Suprapubic skin (tissue), 4 donors: ENCODE measurements at regions not wholly inside any gene's neighbourhood (a gene's known extent, or its start where the extent isn't known, plus 50 kb on each side); places are given as distances from the start of the nearest gene placed in this dataset.

Experiments used
- EP300 ChIP-seq: sonication (generic); formaldehyde crosslinking; IDR thresholded peaks from one replicate; pipeline ENCODE4 v1.6.1; 2017; ENCODE audit warnings: antibody characterized with exemption
- POLR2A ChIP-seq, 2 donors: fragments of 450-650 bp; IDR thresholded peaks; one replicate each; pipeline ENCODE4 v1.6.1; 2017; ENCODE audit warnings: antibody characterized with exemption in 2 of 2, mild to moderate bottlenecking in 2 of 2, moderate library complexity in 2 of 2
- POLR2AphosphoS5 ChIP-seq, 3 donors: sonication (generic); formaldehyde crosslinking; IDR thresholded peaks; one replicate each; pipeline ENCODE4 v1.6.1; 2017; ENCODE audit warnings: antibody characterized with exemption in 3 of 3
- TF ChIP-seq, protein P1 (sequence below), 2 donors: fragments of 200-600 bp in 1 of 2; fragments of 450-650 bp in 1 of 2; sonication (generic) in 1 of 2; IDR thresholded peaks; one replicate each; pipeline ENCODE4 v1.5.1; 2016 to 2019; ENCODE audit warnings: antibody characterized with exemption in 2 of 2, mild to moderate bottlenecking in 1 of 2, moderate library complexity in 1 of 2

DNA sequence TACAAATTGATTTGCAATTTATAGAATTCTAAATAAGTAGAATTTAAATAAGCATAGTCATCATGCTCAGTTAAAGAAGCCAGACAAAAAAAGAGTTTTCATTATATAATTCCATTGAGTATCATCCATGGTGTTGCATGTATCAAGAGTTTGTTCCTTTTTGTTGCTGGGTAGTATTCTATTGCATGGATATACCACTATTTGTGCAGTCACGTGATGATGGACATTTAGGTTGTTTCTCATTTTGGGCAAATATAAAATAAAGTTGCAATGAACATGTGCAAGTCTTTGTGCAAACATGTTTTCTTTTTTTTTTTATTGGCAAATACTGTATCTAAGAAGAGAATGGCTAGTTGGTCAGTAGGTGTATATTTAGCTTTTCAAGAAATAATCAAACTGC is 186.2 kb upstream of the FRMD6 start:
- TF ChIP-seq, protein P1, sequence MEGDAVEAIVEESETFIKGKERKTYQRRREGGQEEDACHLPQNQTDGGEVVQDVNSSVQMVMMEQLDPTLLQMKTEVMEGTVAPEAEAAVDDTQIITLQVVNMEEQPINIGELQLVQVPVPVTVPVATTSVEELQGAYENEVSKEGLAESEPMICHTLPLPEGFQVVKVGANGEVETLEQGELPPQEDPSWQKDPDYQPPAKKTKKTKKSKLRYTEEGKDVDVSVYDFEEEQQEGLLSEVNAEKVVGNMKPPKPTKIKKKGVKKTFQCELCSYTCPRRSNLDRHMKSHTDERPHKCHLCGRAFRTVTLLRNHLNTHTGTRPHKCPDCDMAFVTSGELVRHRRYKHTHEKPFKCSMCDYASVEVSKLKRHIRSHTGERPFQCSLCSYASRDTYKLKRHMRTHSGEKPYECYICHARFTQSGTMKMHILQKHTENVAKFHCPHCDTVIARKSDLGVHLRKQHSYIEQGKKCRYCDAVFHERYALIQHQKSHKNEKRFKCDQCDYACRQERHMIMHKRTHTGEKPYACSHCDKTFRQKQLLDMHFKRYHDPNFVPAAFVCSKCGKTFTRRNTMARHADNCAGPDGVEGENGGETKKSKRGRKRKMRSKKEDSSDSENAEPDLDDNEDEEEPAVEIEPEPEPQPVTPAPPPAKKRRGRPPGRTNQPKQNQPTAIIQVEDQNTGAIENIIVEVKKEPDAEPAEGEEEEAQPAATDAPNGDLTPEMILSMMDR (IDR thresholded peaks at IDR 0.05) = no peak
- TF ChIP-seq POLR2A (IDR thresholded peaks at IDR 0.05) (no peak), POLR2AphosphoS5 (IDR thresholded peaks at IDR 0.05) (no peak), EP300 (no peak)
